Loucy (cell line): ENCODE measurements at regions not wholly inside any gene's neighbourhood (a gene's known extent, or its start where the extent isn't known, plus 50 kb on each side); places are given as distances from the start of the nearest gene placed in this dataset.

Experiments
- H2AFZ ChIP-seq: fragments of 200-600 bp; sonication (generic); 2 replicates; pipeline ENCODE4 v1.6.0; 2016; ENCODE audit warnings: antibody characterized with exemption, mild to moderate bottlenecking, low read length, moderate library complexity
- H3F3A ChIP-seq: fragments of 200-600 bp; 2 replicates; pipeline ENCODE4 v1.6.0; 2016; ENCODE audit warnings: antibody characterized with exemption, low read depth, mild to moderate bottlenecking
- H3K27me3 ChIP-seq: fragments of 200-600 bp; sonication (generic); 2 replicates; pipeline ENCODE4 v1.6.1; 2014; ENCODE audit warnings: low read length, mild to moderate bottlenecking; ENCODE audit not compliant: insufficient read depth, poor library complexity, severe bottlenecking
- H3K36me3 ChIP-seq: fragments of 200-600 bp; sonication (generic); 2 replicates; pipeline ENCODE4 v1.6.1; 2016; ENCODE audit warnings: low read length; ENCODE audit not compliant: insufficient read depth
- H3K4me1 ChIP-seq: fragments of 200-600 bp; sonication (generic); 2 replicates; pipeline ENCODE4 v1.5.1; 2014; ENCODE audit warnings: low read length, mild to moderate bottlenecking; ENCODE audit not compliant: insufficient read depth, poor library complexity, severe bottlenecking
- H3K4me2 ChIP-seq: fragments of 200-600 bp; sonication (generic); 2 replicates; pipeline ENCODE4 v1.6.0; 2014; ENCODE audit warnings: antibody characterized with exemption, low read length, low read depth, mild to moderate bottlenecking; ENCODE audit not compliant: poor library complexity, severe bottlenecking
- H3K4me3 ChIP-seq: fragments of 200-600 bp; sonication (generic); 2 replicates; pipeline ENCODE4 v1.5.1; 2014; ENCODE audit warnings: low read length, mild to moderate bottlenecking, mixed read lengths; ENCODE audit not compliant: poor library complexity, severe bottlenecking
- H3K79me2 ChIP-seq: fragments of 200-600 bp; sonication (generic); 2 replicates; pipeline ENCODE4 v1.6.1; 2014; ENCODE audit warnings: low read length; ENCODE audit not compliant: insufficient read depth
- H3K9ac ChIP-seq: fragments of 200-600 bp; sonication (generic); 2 replicates; pipeline ENCODE4 v1.6.0; 2014; ENCODE audit warnings: mild to moderate bottlenecking, low read depth, low read length, moderate library complexity; ENCODE audit not compliant: poor library complexity, severe bottlenecking
- H3K9me2 ChIP-seq: fragments of 200-600 bp; sonication (generic); replicated peaks from 2 replicates; pipeline ENCODE4 v1.6.1; 2016; ENCODE audit warnings: low read depth, low read length, mixed read lengths
- H3K9me3 ChIP-seq: fragments of 200-600 bp; sonication (generic); 2 replicates; pipeline ENCODE4 v1.6.1; 2014; ENCODE audit warnings: mild to moderate bottlenecking, antibody characterized with exemption, low read length, low read depth; ENCODE audit not compliant: insufficient read depth
- H4K20me1 ChIP-seq: fragments of 200-600 bp; sonication (generic); 2 replicates; pipeline ENCODE4 v1.6.0; 2014; ENCODE audit warnings: antibody characterized with exemption, low read length, mild to moderate bottlenecking; ENCODE audit not compliant: insufficient read depth, poor library complexity, severe bottlenecking
- EZH2phosphoT487 ChIP-seq: fragments of 200-600 bp; IDR thresholded peaks from 2 replicates; pipeline ENCODE4 v1.6.1; 2018; ENCODE audit warnings: antibody characterized with exemption, mild to moderate bottlenecking, moderate library complexity, borderline replicate concordance
- TF ChIP-seq, protein P1 (sequence below): fragments of 200-600 bp; sonication (generic); conservative IDR thresholded peaks from 2 replicates; pipeline ENCODE4 v1.5.1; 2014; ENCODE audit warnings: mild to moderate bottlenecking, antibody characterized with exemption, low read length

DNA sequence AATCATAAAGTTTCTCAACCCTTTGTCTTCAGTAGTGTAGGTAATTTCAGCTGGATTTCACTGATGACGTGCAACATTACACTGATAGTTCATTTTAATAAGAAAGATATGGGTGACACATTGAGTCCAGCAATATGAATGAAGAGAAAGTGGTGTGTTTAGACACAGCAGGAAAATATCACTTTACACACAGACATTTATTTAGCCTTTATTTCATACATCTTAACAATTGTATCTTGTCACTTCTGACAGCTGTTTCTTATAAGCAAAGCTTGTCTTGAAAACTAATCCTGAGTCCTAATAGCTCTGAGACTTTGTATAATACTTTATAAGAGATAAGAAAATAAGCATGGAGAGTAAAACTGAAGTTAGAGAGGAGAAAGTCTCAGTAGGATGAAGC lies 720.5 kb upstream of the NUDT12 start:
- Histone ChIP-seq H3K27me3 (no peaks in the 10 kb centered on the region), H3K4me1 (no peaks in the 10 kb centered on the region), H3K9me3 (no peaks in the 10 kb centered on the region), H4K20me1 (no peaks in the 10 kb centered on the region), H2AFZ (no peak overlapping the region), H3K9ac (no peak overlapping the region), H3K4me3 (no peak overlapping the region), H3K79me2 (no peaks in the 10 kb centered on the region), H3F3A (no peaks in the 10 kb centered on the region), H3K9me2 (no peaks in the 10 kb centered on the region), H3K4me2 (no peak overlapping the region), H3K36me3 (no peaks in the 10 kb centered on the region)
- TF ChIP-seq EZH2phosphoT487 = no peak
- TF ChIP-seq, protein P1, sequence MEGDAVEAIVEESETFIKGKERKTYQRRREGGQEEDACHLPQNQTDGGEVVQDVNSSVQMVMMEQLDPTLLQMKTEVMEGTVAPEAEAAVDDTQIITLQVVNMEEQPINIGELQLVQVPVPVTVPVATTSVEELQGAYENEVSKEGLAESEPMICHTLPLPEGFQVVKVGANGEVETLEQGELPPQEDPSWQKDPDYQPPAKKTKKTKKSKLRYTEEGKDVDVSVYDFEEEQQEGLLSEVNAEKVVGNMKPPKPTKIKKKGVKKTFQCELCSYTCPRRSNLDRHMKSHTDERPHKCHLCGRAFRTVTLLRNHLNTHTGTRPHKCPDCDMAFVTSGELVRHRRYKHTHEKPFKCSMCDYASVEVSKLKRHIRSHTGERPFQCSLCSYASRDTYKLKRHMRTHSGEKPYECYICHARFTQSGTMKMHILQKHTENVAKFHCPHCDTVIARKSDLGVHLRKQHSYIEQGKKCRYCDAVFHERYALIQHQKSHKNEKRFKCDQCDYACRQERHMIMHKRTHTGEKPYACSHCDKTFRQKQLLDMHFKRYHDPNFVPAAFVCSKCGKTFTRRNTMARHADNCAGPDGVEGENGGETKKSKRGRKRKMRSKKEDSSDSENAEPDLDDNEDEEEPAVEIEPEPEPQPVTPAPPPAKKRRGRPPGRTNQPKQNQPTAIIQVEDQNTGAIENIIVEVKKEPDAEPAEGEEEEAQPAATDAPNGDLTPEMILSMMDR = no peak

DNA sequence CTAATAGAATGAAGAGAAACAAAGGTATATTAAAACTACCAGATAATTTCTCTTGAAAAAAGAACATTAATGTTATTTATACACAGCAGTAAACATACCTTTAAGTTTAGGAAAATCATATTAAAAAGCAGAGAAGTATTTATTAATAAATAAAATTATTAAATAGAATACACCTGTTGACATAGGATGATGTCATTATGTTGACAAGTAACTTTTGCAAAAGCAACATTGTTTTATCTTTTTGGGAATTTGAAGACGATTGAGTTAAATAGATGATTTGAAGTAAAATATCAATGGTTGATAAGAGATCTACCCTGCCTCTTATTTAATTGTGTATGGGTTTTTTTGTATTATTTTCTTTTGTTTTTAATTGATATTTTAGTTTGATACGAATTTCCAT lies 711.1 kb upstream of the NUDT12 start:
- TF ChIP-seq, protein P1 = no peak
- no peak for TF ChIP-seq EZH2phosphoT487
- Histone ChIP-seq H3K9me2 (no peaks in the 10 kb centered on the region), H3K4me2 (no peak overlapping the region), H3F3A (no peaks in the 10 kb centered on the region), H3K9ac (no peak overlapping the region), H4K20me1 (no peaks in the 10 kb centered on the region), H3K27me3 (no peaks in the 10 kb centered on the region), H3K79me2 (no peaks in the 10 kb centered on the region), H3K9me3 (no peaks in the 10 kb centered on the region), H3K36me3 (no peaks in the 10 kb centered on the region), H3K4me1 (no peaks in the 10 kb centered on the region), H3K4me3 (no peak overlapping the region), H2AFZ (no peak overlapping the region)

DNA sequence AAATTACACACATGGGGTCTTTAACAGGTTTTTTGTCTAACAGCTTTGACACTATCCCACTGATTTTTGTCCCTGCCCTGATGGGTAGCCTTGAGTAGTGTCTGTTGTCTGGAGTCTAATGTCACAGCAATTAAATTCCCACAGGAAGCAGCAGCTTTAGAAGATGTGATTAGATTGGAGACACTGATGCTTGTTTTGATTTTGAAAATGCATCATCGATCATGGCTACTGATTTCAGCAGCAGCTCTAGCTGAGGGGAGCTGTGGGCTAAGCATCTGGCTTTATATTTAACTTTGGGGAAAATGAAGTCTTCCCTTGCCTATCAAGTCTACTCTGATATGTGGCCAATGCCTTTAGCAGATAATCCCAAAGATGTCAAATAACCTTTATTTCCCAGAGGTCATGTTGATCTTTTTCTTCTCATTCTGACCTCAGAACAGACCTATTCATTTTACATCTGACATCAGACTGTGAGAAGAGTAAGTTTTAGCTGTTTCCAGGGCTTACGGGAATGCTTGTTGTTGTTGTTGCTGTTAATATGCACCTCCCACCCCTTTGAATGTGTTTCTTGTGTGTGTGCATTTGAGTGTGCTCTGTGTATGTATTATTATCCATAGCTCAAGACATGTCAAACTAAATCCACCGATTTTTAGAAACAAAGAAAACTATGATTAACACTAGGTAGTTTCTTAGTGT lies 704.9 kb upstream of the NUDT12 start:
- Histone ChIP-seq H3K4me1 (no peaks in the 10 kb centered on the region), H3K36me3 (no peaks in the 10 kb centered on the region), H3K27me3 (no peaks in the 10 kb centered on the region), H3K9me3 (no peaks in the 10 kb centered on the region), H2AFZ (no peak overlapping the region), H4K20me1 (no peaks in the 10 kb centered on the region), H3K9me2 (no peaks in the 10 kb centered on the region), H3K9ac (no peak overlapping the region), H3K4me3 (no peak overlapping the region), H3F3A (no peaks in the 10 kb centered on the region), H3K79me2 (no peaks in the 10 kb centered on the region), H3K4me2 (no peak overlapping the region)
- no peak for TF ChIP-seq EZH2phosphoT487
- TF ChIP-seq, protein P1 = no peak
